Colonic mucosa (tissue), 4 donors: ENCODE measurements at regions not wholly inside any gene's neighbourhood (a gene's known extent, or its start where the extent isn't known, plus 50 kb on each side); places are given as distances from the start of the nearest gene placed in this dataset.

Source experiments
- DNase-seq: peaks from one replicate; pipeline ENCODE4 v3.0.0-alpha.2; 2020
- H3K27ac ChIP-seq: fragments of 200-600 bp; one replicate; pipeline ENCODE4 v1.8.0; 2021
- H3K27me3 ChIP-seq: fragments of 200-600 bp; one replicate; pipeline ENCODE4 v1.8.0; 2021
- H3K36me3 ChIP-seq: fragments of 200-600 bp; one replicate; pipeline ENCODE4 v1.8.0; 2021
- H3K4me1 ChIP-seq: fragments of 200-600 bp; one replicate; pipeline ENCODE4 v1.8.0; 2021; ENCODE audit warnings: mild to moderate bottlenecking
- H3K4me3 ChIP-seq: fragments of 200-600 bp; one replicate; pipeline ENCODE4 v1.8.0; 2021
- H3K9ac ChIP-seq, 2 donors: one replicate each; pipeline ENCODE4 v1.7.0; 2013; ENCODE audit warnings: control low read depth in 2 of 2, low read depth in 2 of 2, low read length in 2 of 2
- H3K9me3 ChIP-seq: fragments of 200-600 bp; one replicate; pipeline ENCODE4 v1.8.0; 2021
- intact Hi-C: fragments of 100-400 bp; cut with DNase I; formaldehyde crosslinking; loops from one replicate; pipeline ENCODE4 v1.14.1; 2022
- TF ChIP-seq, protein P1 (sequence below): fragments of 200-600 bp; IDR thresholded peaks from one replicate; pipeline ENCODE4 v1.8.0; 2022; ENCODE audit warnings: antibody characterized with exemption, mild to moderate bottlenecking
- donor health status: healthy.
- donor health status: DM: no; HTN: no; CAD: no.
- donor health status: DM: no; HTN: no; CAD: no.

DNA sequence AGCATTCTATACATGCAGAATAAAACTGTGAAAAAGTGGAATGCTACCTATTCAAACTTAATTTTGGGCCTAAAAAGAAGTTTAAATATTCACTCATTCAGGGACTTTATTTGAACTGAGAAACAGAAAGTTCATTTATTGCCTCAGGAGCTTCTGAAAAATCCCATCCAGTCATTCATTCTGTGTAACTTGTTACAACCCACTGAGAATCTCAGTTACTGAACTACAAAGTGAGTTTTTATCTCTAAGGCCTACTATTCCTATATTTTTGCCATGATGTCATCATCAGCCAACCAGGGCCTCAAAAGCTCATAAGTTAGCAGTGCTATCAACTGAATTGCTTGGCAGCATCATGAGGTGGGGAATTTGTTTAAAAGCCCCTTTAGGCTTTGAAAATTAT, 98.0 kb upstream of the BOC start:
- intact Hi-C loops, result no loop called here
- Histone ChIP-seq H3K27ac (no peak overlapping the region), H3K4me3 (no peak overlapping the region), H3K4me1 (no peaks in the 10 kb centered on the region), H3K9ac (no peak overlapping the region), H3K27me3 (no peaks in the 10 kb centered on the region), H3K9me3 (no peaks in the 10 kb centered on the region), H3K36me3 (no peaks in the 10 kb centered on the region)
- TF ChIP-seq, protein P1, sequence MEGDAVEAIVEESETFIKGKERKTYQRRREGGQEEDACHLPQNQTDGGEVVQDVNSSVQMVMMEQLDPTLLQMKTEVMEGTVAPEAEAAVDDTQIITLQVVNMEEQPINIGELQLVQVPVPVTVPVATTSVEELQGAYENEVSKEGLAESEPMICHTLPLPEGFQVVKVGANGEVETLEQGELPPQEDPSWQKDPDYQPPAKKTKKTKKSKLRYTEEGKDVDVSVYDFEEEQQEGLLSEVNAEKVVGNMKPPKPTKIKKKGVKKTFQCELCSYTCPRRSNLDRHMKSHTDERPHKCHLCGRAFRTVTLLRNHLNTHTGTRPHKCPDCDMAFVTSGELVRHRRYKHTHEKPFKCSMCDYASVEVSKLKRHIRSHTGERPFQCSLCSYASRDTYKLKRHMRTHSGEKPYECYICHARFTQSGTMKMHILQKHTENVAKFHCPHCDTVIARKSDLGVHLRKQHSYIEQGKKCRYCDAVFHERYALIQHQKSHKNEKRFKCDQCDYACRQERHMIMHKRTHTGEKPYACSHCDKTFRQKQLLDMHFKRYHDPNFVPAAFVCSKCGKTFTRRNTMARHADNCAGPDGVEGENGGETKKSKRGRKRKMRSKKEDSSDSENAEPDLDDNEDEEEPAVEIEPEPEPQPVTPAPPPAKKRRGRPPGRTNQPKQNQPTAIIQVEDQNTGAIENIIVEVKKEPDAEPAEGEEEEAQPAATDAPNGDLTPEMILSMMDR, result no peak
- no peak for DNase-seq

DNA sequence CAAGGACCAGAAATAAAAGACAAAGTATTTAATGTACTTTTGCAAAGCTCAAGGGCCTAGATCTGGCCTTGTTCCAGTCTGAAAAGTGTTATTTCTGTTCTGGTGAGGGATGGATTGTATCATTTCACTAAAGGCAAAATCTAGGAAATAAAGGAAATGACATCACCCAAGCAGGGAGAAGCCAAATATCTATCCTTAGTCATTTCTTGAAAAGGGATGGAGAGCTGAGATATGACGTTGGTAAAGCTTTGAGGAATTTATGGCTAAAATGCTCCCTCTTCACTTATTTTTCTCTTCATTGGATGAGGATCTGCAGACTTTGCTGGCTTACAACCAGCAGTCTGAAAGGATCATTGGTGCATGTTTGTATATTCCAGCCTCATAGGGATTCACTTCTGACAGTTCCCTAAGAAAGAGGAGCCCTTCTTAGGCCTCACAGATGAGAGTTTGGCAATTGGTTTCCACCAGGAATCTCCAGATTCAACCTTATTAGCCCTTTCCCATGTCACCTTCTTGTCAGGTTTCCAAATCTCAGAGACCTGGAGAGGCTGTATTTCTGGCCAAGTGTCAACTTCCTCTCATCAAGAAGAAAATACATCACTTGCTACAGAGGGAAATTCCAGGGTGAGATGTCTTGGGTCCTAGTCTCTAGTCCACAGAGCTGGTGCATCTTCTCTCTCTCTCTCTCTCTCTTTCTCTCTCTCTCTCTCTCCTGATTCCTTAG, 93.7 kb upstream of the BOC start:
- no peak overlapping the region for H3K27ac ChIP-seq
- H3K27me3 ChIP-seq, result no peaks in the 10 kb centered on the region
- H3K4me3 ChIP-seq, result no peak overlapping the region
- H3K9me3 ChIP-seq, result no peaks in the 10 kb centered on the region
- intact Hi-C loops, result no loop called here
- no peaks in the 10 kb centered on the region for H3K4me1 ChIP-seq
- no peak overlapping the region for H3K9ac ChIP-seq
- TF ChIP-seq, protein P1, result no peak
- H3K36me3 ChIP-seq, result no peaks in the 10 kb centered on the region
- DNase-seq, result no peak

DNA sequence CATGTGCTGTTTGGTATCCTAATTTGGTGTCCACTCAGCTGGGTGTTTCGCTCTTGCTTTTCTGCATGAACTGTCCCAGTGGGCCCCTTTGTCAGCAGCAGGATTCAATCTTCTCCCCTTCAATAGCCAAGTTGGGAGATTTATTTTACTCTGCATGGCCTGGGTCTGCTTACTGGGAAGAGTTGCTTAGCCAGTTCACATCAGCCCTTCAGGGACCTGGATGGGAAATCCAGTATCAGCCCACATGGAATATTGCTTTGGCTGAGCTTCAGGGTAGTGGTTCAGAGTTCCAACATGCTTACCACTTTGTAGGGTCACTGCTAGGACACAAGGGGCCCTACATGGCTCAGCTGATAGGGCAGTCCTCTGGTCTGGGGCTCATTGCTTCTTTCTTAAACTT, 93.0 kb upstream of the BOC start:
- Histone ChIP-seq H3K9ac (no peak overlapping the region), H3K27ac (no peak overlapping the region), H3K4me1 (no peaks in the 10 kb centered on the region), H3K9me3 (no peaks in the 10 kb centered on the region), H3K4me3 (no peak overlapping the region), H3K36me3 (no peaks in the 10 kb centered on the region), H3K27me3 (no peaks in the 10 kb centered on the region)
- DNase-seq, result no peak
- intact Hi-C loops, result no loop called here
- TF ChIP-seq, protein P1, result no peak

DNA sequence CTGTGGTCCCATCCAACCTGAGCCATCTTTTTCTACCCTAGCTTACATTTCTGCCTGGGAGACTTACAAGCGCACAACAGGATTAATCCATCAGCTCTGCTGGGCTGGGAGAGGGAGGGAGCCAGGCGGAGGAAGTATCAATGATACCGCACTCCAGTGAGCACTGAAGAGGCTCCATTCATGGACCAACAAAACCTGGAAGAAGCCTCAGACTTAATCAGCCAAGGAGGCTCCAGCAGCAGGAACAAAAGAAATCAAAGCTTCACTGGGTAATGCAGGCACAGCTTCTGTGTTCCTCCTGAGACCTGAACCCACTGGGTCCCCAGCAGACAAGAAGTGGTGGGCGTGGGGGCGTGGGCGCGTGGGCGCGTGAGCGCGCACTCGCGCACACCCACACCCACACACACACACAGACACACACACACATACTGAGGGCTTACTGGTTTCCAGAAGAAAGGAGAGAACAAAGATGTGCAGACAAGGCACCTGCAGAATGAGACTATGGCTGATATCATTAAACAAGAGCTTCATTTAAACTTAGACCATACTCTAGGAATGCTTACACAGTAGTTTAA, 87.0 kb upstream of the BOC start:
- H3K27me3 ChIP-seq, result no peaks in the 10 kb centered on the region
- no peak overlapping the region for H3K4me3 ChIP-seq
- H3K4me1 ChIP-seq, result no peaks in the 10 kb centered on the region
- TF ChIP-seq, protein P1, result no peak
- no peak overlapping the region for H3K9ac ChIP-seq
- intact Hi-C loops, result no loop called here
- H3K36me3 ChIP-seq, result no peaks in the 10 kb centered on the region
- H3K9me3 ChIP-seq, result no peaks in the 10 kb centered on the region
- no peak overlapping the region for H3K27ac ChIP-seq
- no peak for DNase-seq

DNA sequence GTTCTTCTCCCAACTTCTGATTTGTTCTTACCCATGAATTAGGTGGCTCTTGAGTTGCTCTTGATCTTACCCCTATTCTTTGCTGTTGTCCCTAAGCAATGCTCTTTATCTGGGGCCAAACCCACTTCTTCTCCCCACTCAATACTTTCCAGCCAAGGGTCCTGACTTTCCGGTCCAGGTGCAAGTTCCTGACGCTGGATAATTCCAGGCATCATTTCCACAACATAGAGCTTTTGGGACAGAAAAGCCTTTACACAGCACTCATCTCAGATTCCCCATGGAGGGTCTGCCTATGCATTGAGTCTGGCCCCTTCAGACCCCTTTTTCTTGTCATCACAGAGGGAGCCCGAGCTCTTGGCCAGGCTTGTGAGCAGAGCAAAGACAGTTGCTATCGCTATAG, 85.4 kb upstream of the BOC start:
- Histone ChIP-seq H3K9ac (no peak overlapping the region), H3K27ac (no peak overlapping the region), H3K4me1 (no peaks in the 10 kb centered on the region), H3K4me3 (no peak overlapping the region), H3K9me3 (no peaks in the 10 kb centered on the region), H3K27me3 (no peaks in the 10 kb centered on the region), H3K36me3 (no peaks in the 10 kb centered on the region)
- DNase-seq, result no peak
- intact Hi-C loops, result no loop called here
- TF ChIP-seq, protein P1, result no peak
